ENCODE measurements at regions not wholly inside any gene's neighbourhood (a gene's known extent, or its start where the extent isn't known, plus 50 kb on each side); places are given as distances from the start of the nearest gene placed in this dataset.
"Not testable (repeated sequence)": the region's sequence is repeated elsewhere in the genome, so short reads cannot be mapped to it uniquely, and the experiment has no call there.

DNA sequence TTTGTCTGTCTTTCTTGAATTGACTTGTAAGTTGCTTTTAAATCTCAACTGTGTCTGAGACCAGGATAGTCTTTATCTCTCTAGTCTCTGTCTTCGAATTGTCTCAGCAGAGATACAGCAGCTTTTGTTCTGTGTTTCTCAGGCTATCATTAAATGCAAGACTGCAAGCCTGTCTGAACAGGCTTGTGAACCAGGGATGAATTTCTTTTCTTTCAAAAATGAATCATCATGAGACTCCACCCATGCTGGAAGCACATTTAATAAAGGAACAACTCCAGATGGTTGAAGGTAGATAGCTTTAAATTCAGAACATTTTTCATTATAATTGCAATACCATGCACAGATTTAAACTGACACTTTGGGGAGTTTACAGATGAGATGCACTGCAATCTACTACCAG lies 155.9 kb downstream of the SEC23IP start:
- H3K4me3 ChIP-seq (ENCODE audit: low read depth, low read length): no peak overlapping the region
- TF ChIP-seq, protein P1, sequence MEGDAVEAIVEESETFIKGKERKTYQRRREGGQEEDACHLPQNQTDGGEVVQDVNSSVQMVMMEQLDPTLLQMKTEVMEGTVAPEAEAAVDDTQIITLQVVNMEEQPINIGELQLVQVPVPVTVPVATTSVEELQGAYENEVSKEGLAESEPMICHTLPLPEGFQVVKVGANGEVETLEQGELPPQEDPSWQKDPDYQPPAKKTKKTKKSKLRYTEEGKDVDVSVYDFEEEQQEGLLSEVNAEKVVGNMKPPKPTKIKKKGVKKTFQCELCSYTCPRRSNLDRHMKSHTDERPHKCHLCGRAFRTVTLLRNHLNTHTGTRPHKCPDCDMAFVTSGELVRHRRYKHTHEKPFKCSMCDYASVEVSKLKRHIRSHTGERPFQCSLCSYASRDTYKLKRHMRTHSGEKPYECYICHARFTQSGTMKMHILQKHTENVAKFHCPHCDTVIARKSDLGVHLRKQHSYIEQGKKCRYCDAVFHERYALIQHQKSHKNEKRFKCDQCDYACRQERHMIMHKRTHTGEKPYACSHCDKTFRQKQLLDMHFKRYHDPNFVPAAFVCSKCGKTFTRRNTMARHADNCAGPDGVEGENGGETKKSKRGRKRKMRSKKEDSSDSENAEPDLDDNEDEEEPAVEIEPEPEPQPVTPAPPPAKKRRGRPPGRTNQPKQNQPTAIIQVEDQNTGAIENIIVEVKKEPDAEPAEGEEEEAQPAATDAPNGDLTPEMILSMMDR (IDR thresholded peaks at IDR 0.05; ENCODE audit: low read depth, low read length): no peak

DNA sequence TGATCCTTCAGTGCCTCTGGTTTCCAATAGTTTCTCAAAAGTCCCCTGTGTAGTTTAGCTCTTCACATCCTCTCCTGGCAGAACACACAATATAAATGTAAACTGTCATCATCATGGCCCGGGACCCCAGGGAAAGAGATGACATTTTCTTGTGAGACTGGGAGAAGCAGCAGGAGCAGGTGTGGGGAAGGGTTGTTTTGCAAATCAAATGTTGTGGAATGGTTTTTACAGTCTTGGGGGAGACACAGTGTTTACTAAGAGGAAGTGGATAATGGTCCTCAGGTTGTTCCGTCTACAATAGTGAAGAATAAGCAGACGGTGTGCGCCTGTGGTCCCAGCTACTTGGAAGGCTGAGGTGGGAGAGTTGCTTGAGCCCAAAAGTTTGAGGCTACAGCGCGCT lies 159.1 kb downstream of the SEC23IP start:
- TF ChIP-seq, protein P1 (IDR thresholded peaks at IDR 0.05; ENCODE audit: low read depth, low read length): no peak
- H3K4me3 ChIP-seq (ENCODE audit: low read depth, low read length): no peak overlapping the region

DNA sequence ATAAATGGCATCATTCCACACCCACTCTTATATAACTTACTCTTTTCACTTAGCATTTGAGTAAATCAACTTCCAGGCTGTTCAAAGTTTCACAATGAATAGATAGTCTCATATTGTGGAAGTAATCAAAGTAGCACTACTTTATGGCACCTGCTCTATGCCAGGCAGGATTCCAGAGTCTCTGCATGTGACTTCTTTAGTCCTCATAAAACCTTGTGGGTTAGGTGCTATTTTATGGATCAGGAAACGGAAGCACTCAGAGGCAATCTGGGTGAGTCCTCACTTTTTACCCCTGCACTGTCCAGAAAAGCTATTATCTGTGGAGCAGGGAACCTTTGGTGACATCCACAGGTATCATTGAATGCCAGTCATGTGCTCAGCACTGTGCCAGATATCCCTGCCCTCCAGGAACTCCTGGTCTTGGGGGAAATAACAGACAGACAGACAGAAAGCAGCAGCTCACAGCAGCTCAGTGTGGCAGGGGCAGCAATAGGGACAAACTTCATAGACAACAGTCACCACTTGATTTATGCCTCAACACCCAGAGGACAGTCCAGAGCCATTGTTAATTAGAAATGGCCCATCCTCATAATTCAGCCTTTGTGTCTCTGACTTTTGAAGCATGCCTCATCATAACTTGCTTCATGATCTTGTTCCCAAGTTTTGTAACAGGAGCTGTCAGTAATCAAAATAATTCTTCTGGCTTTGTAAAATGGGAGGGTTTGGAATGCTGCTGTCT lies 160.6 kb downstream of the SEC23IP start:
- TF ChIP-seq, protein P1 (IDR thresholded peaks at IDR 0.05; ENCODE audit: low read depth, low read length): no peak
- H3K4me3 ChIP-seq (ENCODE audit: low read depth, low read length): no peak overlapping the region

DNA sequence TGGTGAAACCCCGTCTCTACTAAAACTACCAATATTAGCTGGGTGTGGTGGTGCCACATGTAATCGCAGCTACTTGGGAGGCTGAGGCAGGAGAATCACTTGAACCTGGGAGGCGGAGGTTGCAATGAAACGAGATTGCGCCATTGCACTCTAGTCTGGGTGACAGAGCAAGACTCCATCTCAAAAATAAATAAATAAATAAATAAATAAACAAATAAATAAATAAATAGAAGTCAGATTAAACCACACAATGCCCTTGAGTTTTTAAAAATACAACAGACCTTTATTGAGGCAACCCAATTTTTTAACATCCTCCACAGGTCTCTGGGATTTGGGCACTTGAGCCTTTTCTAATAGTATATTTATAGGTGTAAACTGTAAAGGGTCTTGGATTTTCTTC lies 167.3 kb downstream of the SEC23IP start:
- not testable (repeated sequence) for H3K4me3 ChIP-seq (ENCODE audit: low read depth, low read length)

DNA sequence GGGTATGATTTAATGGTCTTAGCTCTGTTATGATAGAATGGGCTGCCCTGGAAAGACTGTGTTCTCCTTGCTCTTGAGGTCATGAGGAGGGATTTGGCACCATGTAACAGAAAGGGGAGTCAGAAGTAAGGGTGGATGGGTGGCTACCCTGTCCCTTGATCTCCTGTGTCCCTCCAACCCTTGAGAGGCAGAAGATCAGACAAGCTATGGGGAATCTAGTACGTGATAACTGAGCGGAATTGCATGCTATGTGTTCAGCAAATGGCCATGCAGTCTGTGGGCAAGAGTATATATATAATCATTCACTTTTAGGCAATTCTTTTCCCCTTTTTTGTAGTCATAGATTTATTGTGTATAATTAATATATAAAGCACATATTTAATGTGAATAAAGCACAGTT lies 174.9 kb downstream of the SEC23IP start:
- H3K4me3 ChIP-seq (ENCODE audit: low read depth, low read length): no peak overlapping the region
- TF ChIP-seq, protein P1 (IDR thresholded peaks at IDR 0.05; ENCODE audit: low read depth, low read length): no peak

DNA sequence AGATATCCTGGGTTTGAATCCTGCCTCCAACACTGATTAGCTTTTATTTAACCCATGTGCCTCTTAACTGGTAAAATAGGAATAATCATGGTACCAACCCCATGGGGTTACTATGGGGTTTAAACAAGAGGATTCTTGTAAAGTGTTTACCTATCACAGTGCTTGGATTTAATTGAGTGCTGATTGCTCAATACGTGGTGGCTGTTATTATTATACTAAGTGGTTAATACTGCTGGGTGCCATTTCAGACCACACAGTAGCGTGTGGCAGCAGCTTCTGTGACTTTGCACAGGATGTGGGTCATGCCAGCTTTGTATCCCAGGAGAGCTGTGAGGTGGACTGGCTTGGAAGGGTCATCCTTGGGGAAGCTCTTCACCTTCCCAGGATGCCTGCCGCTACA lies 177.2 kb downstream of the SEC23IP start:
- H3K4me3 ChIP-seq (ENCODE audit: low read depth, low read length): no peak overlapping the region
- TF ChIP-seq, protein P1 (IDR thresholded peaks at IDR 0.05; ENCODE audit: low read depth, low read length): no peak

DNA sequence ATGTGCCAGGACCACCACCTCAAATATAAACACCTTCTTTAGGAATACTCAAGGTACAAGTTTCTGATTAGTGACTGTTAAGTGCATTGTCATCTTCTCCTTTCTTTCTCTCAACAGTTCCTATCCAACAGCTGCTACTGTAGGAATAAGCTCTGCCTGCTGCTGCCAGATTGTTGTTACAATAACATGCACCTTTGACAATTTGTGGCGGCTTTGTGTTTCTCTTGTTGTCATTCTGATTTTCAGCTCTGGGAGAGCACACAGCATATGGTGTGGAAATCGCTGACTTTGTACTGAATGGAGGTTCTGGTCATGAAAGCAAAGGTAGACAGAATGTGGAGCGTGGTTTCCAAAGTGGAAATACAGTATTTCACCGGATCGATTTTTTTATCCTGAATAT lies 182.8 kb downstream of the SEC23IP start:
- no peak overlapping the region for H3K4me3 ChIP-seq (ENCODE audit: low read depth, low read length)
- TF ChIP-seq, protein P1 (IDR thresholded peaks at IDR 0.05; ENCODE audit: low read depth, low read length): no peak

All from WI38 (cell line).